HepG2 (cell line): ENCODE measurements at regions not wholly inside any gene's neighbourhood (a gene's known extent, or its start where the extent isn't known, plus 50 kb on each side); places are given as distances from the start of the nearest gene placed in this dataset.

Source experiments
- ATAC-seq: fragments of 200-7000 bp; cut with Tn5 transposase; 3 replicates; pipeline ENCODE4 v1.9.1; 2020; ENCODE audit warnings: mild to moderate bottlenecking, moderate library complexity
- BruUV-seq: library from RNA; stranded (reverse); fragments of 400-500 nt; replicated peaks from 2 replicates; lab custom pipeline; 2021; lab: Mats Ljungman, UMichigan
- CTCF ChIA-PET: fragments of 300-600 bp; formaldehyde crosslinking; extraction: SDS; loops from one replicate; lab custom pipeline; 2021; ENCODE audit warnings: low total read pairs, inconsistent platforms, low intra/inter-chr PET ratio; lab: Yijun Ruan, JAX
- POLR2A ChIA-PET: fragments of 350-600 bp; sonication (Branson Sonifier 250); formaldehyde crosslinking; loops from one replicate; lab custom pipeline; 2020; ENCODE audit warnings: antibody characterized with exemption, inconsistent platforms; lab: Yijun Ruan, JAX
- DNase-seq: peaks from one replicate; pipeline ENCODE4 v3.0.0-alpha.2; 2015; ENCODE audit warnings: low spot score
- FAIRE-seq: peaks from 3 replicates; lab custom pipeline; 2011; peaks lifted over from hg19 to GRCh38; lab: Jason Lieb, UNC
- H2AFZ ChIP-seq: one replicate; pipeline ENCODE4 v1.6.1; 2011; ENCODE audit warnings: low read length, inconsistent platforms
- H3K27ac ChIP-seq: fragments of 300-600 bp; 3 replicates; pipeline ENCODE4 v1.8.0; 2011; ENCODE audit warnings: mixed run types, mild to moderate bottlenecking, mixed read lengths, low read length, inconsistent platforms; ENCODE audit not compliant: insufficient read depth; ENCODE audit errors: extremely low read length
- H3K27me3 ChIP-seq, 2 experiments: fragments of 200-600 bp in 1 of 2; 2 replicates in 1 of 2; 3 replicates in 1 of 2; pipeline versions ENCODE4 v1.6.0 to v1.8.0; 2011; ENCODE audit warnings: low read length in 2 of 2, mild to moderate bottlenecking in 2 of 2, moderate library complexity in 2 of 2, inconsistent platforms in 1 of 2; ENCODE audit not compliant: insufficient read depth in 2 of 2, control insufficient read depth in 1 of 2
- H3K36me3 ChIP-seq, 2 experiments: fragments of 200-600 bp in 1 of 2; replicated peaks in 1 of 2; 2 replicates in 1 of 2; 3 replicates in 1 of 2; pipeline versions ENCODE4 v1.5.1 to v1.8.0; 2011; ENCODE audit warnings: low read length in 2 of 2, inconsistent platforms in 1 of 2; ENCODE audit not compliant: insufficient read depth in 2 of 2, control insufficient read depth in 1 of 2
- H3K4me1 ChIP-seq: 2 replicates; pipeline ENCODE4 v1.5.1; 2012; ENCODE audit warnings: low read length, inconsistent platforms; ENCODE audit not compliant: insufficient read depth
- H3K4me2 ChIP-seq: 2 replicates; pipeline ENCODE4 v1.6.0; 2011; ENCODE audit warnings: low read depth, low read length, inconsistent platforms
- H3K4me3 ChIP-seq, 3 experiments: fragments of 200-600 bp in 1 of 3; sonication (generic), shearing (Covaris generic) in 1 of 3; replicated peaks in 1 of 3; 2 replicates each; pipeline ENCODE4 v1.5.1; 2011 to 2016; ENCODE audit warnings: low read length in 3 of 3, inconsistent platforms in 2 of 3, low read depth in 2 of 3, mild to moderate bottlenecking in 2 of 3, control low read depth in 1 of 3, mixed read lengths in 1 of 3; ENCODE audit not compliant: insufficient read depth in 1 of 3
- H3K79me2 ChIP-seq: one replicate; pipeline ENCODE4 v1.6.1; 2011; ENCODE audit warnings: low read length, inconsistent platforms; ENCODE audit not compliant: insufficient read depth
- H3K9ac ChIP-seq: 2 replicates; pipeline ENCODE4 v1.6.0; 2011; ENCODE audit warnings: mild to moderate bottlenecking, low read depth, low read length, inconsistent platforms; ENCODE audit not compliant: insufficient read depth
- H3K9me3 ChIP-seq: 2 replicates; pipeline ENCODE4 v1.5.1; 2012; ENCODE audit warnings: mild to moderate bottlenecking, low read length
- H4K20me1 ChIP-seq: 2 replicates; pipeline ENCODE4 v1.6.0; 2011; ENCODE audit warnings: inconsistent platforms, mild to moderate bottlenecking, low read length, moderate library complexity; ENCODE audit not compliant: insufficient read depth
- MTF2 ChIP-seq: sonication (generic); formaldehyde crosslinking; IDR thresholded peaks from 2 replicates; pipeline ENCODE4 v1.5.0; 2020; ENCODE audit warnings: missing genetic modification reagents, borderline replicate concordance
- PPARG ChIP-seq: conservative IDR thresholded peaks from 2 replicates; pipeline ENCODE4 v1.6.1; 2016; ENCODE audit warnings: missing biosample characterization, missing genetic modification reagents
- RNF2 ChIP-seq: fragments of 450-650 bp; conservative IDR thresholded peaks from 2 replicates; pipeline ENCODE4 v1.6.1; 2016; ENCODE audit warnings: low read depth
- ZNF143 ChIP-seq: sonication (generic); formaldehyde crosslinking; IDR thresholded peaks from 2 replicates; pipeline ENCODE4 v1.4.0; 2020; ENCODE audit warnings: missing genetic modification reagents
- ZNF670 ChIP-seq: sonication (generic); formaldehyde crosslinking; IDR thresholded peaks from 2 replicates; pipeline ENCODE4 v1.8.0; 2022; ENCODE audit warnings: mild to moderate bottlenecking, missing genetic modification reagents, borderline replicate concordance
- ZNF678 ChIP-seq: sonication (generic); formaldehyde crosslinking; IDR thresholded peaks from 2 replicates; pipeline ENCODE4 v1.4.0; 2020; ENCODE audit warnings: mild to moderate bottlenecking, missing genetic modification reagents
- ZNF775 ChIP-seq: sonication (generic); formaldehyde crosslinking; IDR thresholded peaks from 2 replicates; pipeline ENCODE4 v1.4.0; 2020; ENCODE audit warnings: missing genetic modification reagents, mild to moderate bottlenecking, moderate library complexity, borderline replicate concordance
- ZSCAN12 ChIP-seq: sonication (generic); formaldehyde crosslinking; IDR thresholded peaks from 2 replicates; pipeline ENCODE4 v1.9.0; 2021; ENCODE audit warnings: mild to moderate bottlenecking, missing genetic modification reagents
- WGBS: methylation state at CpG from one replicate; pipeline ENCODE4 v1.1.6; 2017; ENCODE audit warnings: low lambda C conversion rate; 5-methylcytosine and 5-hydroxymethylcytosine counted together
- in situ Hi-C: cut with HindIII; loops from 2 replicates; pipeline ENCODE4 v1.10.0; 2017; ENCODE audit warnings: low pct_unique_long_range_greater_than_20kb; ENCODE audit not compliant: extremely low pct_ligation_motif_present
- intact Hi-C: fragments of 100-400 bp; cut with micrococcal nuclease; formaldehyde crosslinking; loops from one replicate; pipeline ENCODE4 v1.10.0; 2022; ENCODE audit not compliant: unreplicated experiment
- TF ChIP-seq, protein P1 (sequence below): sonication (generic); formaldehyde crosslinking; IDR thresholded peaks from 2 replicates; pipeline ENCODE4 v1.5.0; 2020; ENCODE audit warnings: missing genetic modification reagents, mild to moderate bottlenecking, borderline replicate concordance
- TF ChIP-seq, protein P2 (sequence below): fragments of 450-650 bp; IDR thresholded peaks from 2 replicates; pipeline ENCODE4 v1.6.1; 2017
- TF ChIP-seq, protein P3 (sequence below): sonication (generic); formaldehyde crosslinking; IDR thresholded peaks from 2 replicates; pipeline ENCODE4 v1.4.0; 2020; ENCODE audit warnings: missing genetic modification reagents

DNA sequence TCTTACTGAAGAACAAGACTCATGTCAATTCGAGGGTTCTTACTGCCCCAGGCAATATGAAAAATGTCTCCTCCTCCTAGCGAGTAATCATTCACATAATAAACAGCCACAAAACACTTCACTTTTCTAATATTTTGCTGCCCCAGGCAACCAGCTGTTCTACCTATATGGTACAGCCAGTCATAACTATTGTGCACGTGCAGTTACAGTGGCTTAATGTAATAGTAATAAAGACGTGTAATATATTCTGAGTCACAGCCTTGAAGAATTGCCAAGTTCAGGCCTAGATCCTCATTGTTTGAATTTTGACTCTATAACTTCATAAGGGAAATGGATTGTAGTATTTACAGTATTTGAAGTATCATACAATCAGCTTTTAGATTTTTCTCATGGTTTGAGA lies 1250.0 kb upstream of the GBE1 start:
- ATAC-seq = no peak
- WGBS = 2% methylated on average over 4 of the region's 4 CpGs
- TF ChIP-seq ZNF670 (no peak), RNF2 (no peak), ZNF143 (CRISPR knock-in tag) (no peak), ZSCAN12 (no peak)
- TF ChIP-seq, all 625 proteins: peak for 0
- ChIA-PET POLR2A (no interaction called here), CTCF (no interaction called here)
- Histone ChIP-seq H3K4me2 (no peak overlapping the region), H3K27me3 (no peaks in the 10 kb centered on the region; a peak in 1 of 5 replicates), H3K4me3 (no peak overlapping the region), H3K9ac (no peak overlapping the region), H3K36me3 (no peaks in the 10 kb centered on the region), H3K79me2 (no peaks in the 10 kb centered on the region), H4K20me1 (no peaks in the 10 kb centered on the region), H3K4me1 (no peaks in the 10 kb centered on the region), H2AFZ (no peak overlapping the region), H3K9me3 (no peaks in the 10 kb centered on the region), H3K27ac (no peak overlapping the region)
- in situ Hi-C loops (no loop called here), intact Hi-C loops (no loop called here)
- DNase-seq = no peak
- BruUV-seq = no TSS peak
- no peak for FAIRE-seq

DNA sequence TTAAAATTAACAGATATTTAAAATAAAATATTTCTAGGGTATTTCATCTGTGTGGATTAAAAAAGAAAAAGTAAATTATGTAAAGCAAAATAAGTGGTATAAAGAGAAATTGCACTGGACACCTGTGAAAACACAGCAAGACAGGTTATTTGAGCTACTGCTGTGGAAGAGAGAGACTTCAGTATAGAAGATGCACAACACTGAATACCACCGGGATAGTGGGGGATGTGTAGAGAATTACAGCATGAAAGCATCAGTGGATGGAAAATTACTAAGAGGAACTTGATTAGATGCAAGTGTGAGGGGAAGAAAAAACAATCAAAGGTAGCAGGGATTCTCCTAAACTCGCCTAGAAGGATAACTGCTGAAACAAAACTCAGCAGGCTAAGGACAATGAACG lies 1242.5 kb upstream of the GBE1 start:
- intact Hi-C loops = no loop called here
- no peak for FAIRE-seq
- TF ChIP-seq, protein P1, sequence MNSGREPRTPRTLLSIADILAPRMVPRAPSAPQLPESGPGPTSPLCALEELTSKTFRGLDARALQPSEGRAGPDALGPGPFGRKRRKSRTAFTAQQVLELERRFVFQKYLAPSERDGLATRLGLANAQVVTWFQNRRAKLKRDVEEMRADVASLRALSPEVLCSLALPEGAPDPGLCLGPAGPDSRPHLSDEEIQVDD (CRISPR knock-in tag) = no peak
- TF ChIP-seq PPARG (CRISPR knock-in tag) (no peak), ZNF775 (CRISPR knock-in tag) (no peak), MTF2 (CRISPR knock-in tag) (no peak), ZNF678 (CRISPR knock-in tag) (no peak)
- TF ChIP-seq, protein P2, sequence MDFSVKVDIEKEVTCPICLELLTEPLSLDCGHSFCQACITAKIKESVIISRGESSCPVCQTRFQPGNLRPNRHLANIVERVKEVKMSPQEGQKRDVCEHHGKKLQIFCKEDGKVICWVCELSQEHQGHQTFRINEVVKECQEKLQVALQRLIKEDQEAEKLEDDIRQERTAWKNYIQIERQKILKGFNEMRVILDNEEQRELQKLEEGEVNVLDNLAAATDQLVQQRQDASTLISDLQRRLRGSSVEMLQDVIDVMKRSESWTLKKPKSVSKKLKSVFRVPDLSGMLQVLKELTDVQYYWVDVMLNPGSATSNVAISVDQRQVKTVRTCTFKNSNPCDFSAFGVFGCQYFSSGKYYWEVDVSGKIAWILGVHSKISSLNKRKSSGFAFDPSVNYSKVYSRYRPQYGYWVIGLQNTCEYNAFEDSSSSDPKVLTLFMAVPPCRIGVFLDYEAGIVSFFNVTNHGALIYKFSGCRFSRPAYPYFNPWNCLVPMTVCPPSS = no peak
- TF ChIP-seq, protein P3, sequence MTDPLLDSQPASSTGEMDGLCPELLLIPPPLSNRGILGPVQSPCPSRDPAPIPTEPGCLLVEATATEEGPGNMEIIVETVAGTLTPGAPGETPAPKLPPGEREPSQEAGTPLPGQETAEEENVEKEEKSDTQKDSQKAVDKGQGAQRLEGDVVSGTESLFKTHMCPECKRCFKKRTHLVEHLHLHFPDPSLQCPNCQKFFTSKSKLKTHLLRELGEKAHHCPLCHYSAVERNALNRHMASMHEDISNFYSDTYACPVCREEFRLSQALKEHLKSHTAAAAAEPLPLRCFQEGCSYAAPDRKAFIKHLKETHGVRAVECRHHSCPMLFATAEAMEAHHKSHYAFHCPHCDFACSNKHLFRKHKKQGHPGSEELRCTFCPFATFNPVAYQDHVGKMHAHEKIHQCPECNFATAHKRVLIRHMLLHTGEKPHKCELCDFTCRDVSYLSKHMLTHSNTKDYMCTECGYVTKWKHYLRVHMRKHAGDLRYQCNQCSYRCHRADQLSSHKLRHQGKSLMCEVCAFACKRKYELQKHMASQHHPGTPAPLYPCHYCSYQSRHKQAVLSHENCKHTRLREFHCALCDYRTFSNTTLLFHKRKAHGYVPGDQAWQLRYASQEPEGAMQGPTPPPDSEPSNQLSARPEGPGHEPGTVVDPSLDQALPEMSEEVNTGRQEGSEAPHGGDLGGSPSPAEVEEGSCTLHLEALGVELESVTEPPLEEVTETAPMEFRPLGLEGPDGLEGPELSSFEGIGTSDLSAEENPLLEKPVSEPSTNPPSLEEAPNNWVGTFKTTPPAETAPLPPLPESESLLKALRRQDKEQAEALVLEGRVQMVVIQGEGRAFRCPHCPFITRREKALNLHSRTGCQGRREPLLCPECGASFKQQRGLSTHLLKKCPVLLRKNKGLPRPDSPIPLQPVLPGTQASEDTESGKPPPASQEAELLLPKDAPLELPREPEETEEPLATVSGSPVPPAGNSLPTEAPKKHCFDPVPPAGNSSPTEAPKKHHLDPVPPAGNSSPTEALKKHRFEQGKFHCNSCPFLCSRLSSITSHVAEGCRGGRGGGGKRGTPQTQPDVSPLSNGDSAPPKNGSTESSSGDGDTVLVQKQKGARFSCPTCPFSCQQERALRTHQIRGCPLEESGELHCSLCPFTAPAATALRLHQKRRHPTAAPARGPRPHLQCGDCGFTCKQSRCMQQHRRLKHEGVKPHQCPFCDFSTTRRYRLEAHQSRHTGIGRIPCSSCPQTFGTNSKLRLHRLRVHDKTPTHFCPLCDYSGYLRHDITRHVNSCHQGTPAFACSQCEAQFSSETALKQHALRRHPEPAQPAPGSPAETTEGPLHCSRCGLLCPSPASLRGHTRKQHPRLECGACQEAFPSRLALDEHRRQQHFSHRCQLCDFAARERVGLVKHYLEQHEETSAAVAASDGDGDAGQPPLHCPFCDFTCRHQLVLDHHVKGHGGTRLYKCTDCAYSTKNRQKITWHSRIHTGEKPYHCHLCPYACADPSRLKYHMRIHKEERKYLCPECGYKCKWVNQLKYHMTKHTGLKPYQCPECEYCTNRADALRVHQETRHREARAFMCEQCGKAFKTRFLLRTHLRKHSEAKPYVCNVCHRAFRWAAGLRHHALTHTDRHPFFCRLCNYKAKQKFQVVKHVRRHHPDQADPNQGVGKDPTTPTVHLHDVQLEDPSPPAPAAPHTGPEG (CRISPR knock-in tag) = no peak

More for the DNA sequence above, 1242.5 kb upstream of the GBE1 start:
- H3K4me2 ChIP-seq = no peak overlapping the region
- no peak overlapping the region for H3K27ac ChIP-seq
- POLR2A ChIA-PET = no interaction called here
- H3K79me2 ChIP-seq = no peaks in the 10 kb centered on the region
- no TSS peak for BruUV-seq
- no peak overlapping the region for H3K4me3 ChIP-seq
- H3K9ac ChIP-seq = no peak overlapping the region
- CTCF ChIA-PET = no interaction called here
- no peak for ATAC-seq
- 16% methylated on average over 3 of the region's 3 CpGs for WGBS
- no peaks in the 10 kb centered on the region for H3K9me3 ChIP-seq
- H4K20me1 ChIP-seq = no peaks in the 10 kb centered on the region
- no peaks in the 10 kb centered on the region for H3K36me3 ChIP-seq
- DNase-seq = no peak
- no peaks in the 10 kb centered on the region for H3K27me3 ChIP-seq
- H2AFZ ChIP-seq = no peak overlapping the region
- in situ Hi-C loops = no loop called here
- no peaks in the 10 kb centered on the region for H3K4me1 ChIP-seq
